ENCODE measurements at regions not wholly inside any gene's neighbourhood (a gene's known extent, or its start where the extent isn't known, plus 50 kb on each side); places are given as distances from the start of the nearest gene placed in this dataset.

DNA sequence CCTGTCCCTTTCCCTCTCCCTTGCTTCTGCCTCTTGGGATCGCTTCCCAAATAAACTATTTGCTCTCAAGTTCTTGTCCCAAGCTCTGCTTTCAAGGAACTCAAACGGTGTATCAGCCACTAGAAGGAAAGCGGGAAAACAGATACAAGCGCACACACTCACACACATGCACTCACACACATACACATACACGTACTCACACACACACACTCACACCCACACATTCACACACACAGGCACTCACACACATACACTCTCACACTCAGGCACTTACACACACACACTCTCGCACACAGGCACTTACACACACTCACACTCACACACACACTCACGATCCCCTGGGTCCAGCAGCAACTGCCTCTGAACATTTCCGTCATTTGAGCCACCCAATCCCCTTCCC, 121.9 kb downstream of the RAB11FIP2 start:
- CTCF ChIA-PET: no interaction called here

DNA sequence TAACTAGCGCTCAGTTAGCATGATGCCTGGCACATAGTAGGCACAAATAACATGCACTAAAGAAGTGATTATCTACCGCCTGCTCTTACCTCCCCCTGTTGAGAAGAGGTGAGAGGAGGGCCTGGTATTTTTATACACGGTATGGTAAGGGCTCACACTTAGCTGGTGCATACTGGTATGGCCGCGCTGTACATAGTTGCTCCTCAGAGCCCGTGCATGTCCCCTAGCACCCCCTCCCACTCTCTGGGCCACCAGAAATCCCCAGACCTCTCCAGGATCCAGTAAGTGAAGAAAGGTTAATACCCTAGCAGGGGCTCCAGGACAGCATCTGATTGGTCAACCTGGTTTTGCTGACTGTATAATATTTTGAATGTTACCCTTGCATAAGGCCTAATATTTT, 121.4 kb downstream of the RAB11FIP2 start:
- H3K4me2 ChIP-seq (ENCODE audit: insufficient read depth, low read length): no peak overlapping the region
- no peaks in the 10 kb centered on the region for H3K79me2 ChIP-seq (ENCODE audit: control insufficient read depth, insufficient read depth, low read length)
- no peaks in the 10 kb centered on the region for H3K9me3 ChIP-seq (replicated peaks; ENCODE audit: control insufficient read depth, insufficient read depth, low read length)
- DNase-seq (ENCODE audit: low read depth, low spot score): no peak
- H4K20me1 ChIP-seq (replicated peaks; ENCODE audit: control insufficient read depth, extremely low read depth, insufficient read depth, low read length): no peaks in the 10 kb centered on the region
- H3K27me3 ChIP-seq (ENCODE audit: control insufficient read depth in 2 of 2, insufficient read depth in 2 of 2, low read length in 2 of 2): no peaks in the 10 kb centered on the region
- BruUV-seq (replicated peaks): no TSS peak
- intact Hi-C loops (cut with micrococcal nuclease): no loop called here
- no peak for FAIRE-seq
- H3K4me1 ChIP-seq (ENCODE audit: control insufficient read depth, extremely low read depth, insufficient read depth, low read length): no peaks in the 10 kb centered on the region
- H3K9me1 ChIP-seq (replicated peaks; ENCODE audit: control insufficient read depth, extremely low read depth, insufficient read depth, low read length): no peaks in the 10 kb centered on the region
- no peak overlapping the region for H3K9ac ChIP-seq (replicated peaks; ENCODE audit: extremely low read depth, insufficient read depth, low read length)
- TF ChIP-seq GATA2 (IDR thresholded peaks at IDR 0.05; ENCODE audit: insufficient read depth, insufficient read length, low read depth, low read length) (no peak), POLR2A (IDR thresholded peaks at IDR 0.05; ENCODE audit: low read depth, low read length) (no peak)
- no peak overlapping the region for H2AFZ ChIP-seq (ENCODE audit: low read depth, low read length)
- no peak overlapping the region for H3K4me3 ChIP-seq (replicated peaks in 1 of 3; ENCODE audit: insufficient read depth in 1 of 3, low read depth in 1 of 3, low read length in 3 of 3)
- H3K27ac ChIP-seq (ENCODE audit: insufficient read depth, low read depth, low read length): no peak overlapping the region
- dilution Hi-C loops (cut with MboI; ENCODE audit: extremely low pct_ligation_motif_present, low sequenced_read_pairs): no loop called here
- H3K36me3 ChIP-seq (ENCODE audit: control insufficient read depth in 2 of 2, extremely low read depth in 1 of 2, insufficient read depth in 2 of 2, low read length in 2 of 2): no peaks in the 10 kb centered on the region
- ChIA-PET CTCF (no interaction called here), POLR2A (no interaction called here)

More for the DNA sequence above, 121.9 kb downstream of the RAB11FIP2 start:
- H3K79me2 ChIP-seq (ENCODE audit: control insufficient read depth, insufficient read depth, low read length): no peaks in the 10 kb centered on the region
- H3K36me3 ChIP-seq (ENCODE audit: control insufficient read depth in 2 of 2, extremely low read depth in 1 of 2, insufficient read depth in 2 of 2, low read length in 2 of 2): no peaks in the 10 kb centered on the region
- DNase-seq (ENCODE audit: low read depth, low spot score): no peak
- TF ChIP-seq FOS (IDR thresholded peaks at IDR 0.05; ENCODE audit: borderline replicate concordance, insufficient read depth, low read length) (no peak), GATA2 (IDR thresholded peaks at IDR 0.05; ENCODE audit: insufficient read depth, insufficient read length, low read depth, low read length) (no peak), POLR2AphosphoS5 (IDR thresholded peaks at IDR 0.05; ENCODE audit: insufficient read depth, low read depth, low read length) (no peak), EZH2 (IDR thresholded peaks at IDR 0.05; ENCODE audit: borderline replicate concordance, low read depth, low read length, severe bottlenecking) (no peak)
- no peak overlapping the region for H3K27ac ChIP-seq (ENCODE audit: insufficient read depth, low read depth, low read length)
- no TSS peak for BruUV-seq (replicated peaks)
- no peak overlapping the region for H2AFZ ChIP-seq (ENCODE audit: low read depth, low read length)
- no peak overlapping the region for H3K9ac ChIP-seq (replicated peaks; ENCODE audit: extremely low read depth, insufficient read depth, low read length)
- H3K9me3 ChIP-seq (replicated peaks; ENCODE audit: control insufficient read depth, insufficient read depth, low read length): no peaks in the 10 kb centered on the region
- H4K20me1 ChIP-seq (replicated peaks; ENCODE audit: control insufficient read depth, extremely low read depth, insufficient read depth, low read length): no peaks in the 10 kb centered on the region
- intact Hi-C loops (cut with micrococcal nuclease) (no loop called here), dilution Hi-C loops (cut with MboI; ENCODE audit: extremely low pct_ligation_motif_present, low sequenced_read_pairs) (no loop called here)
- no peak overlapping the region for H3K4me2 ChIP-seq (ENCODE audit: insufficient read depth, low read length)
- no peaks in the 10 kb centered on the region for H3K4me1 ChIP-seq (ENCODE audit: control insufficient read depth, extremely low read depth, insufficient read depth, low read length)
- H3K27me3 ChIP-seq (ENCODE audit: control insufficient read depth in 2 of 2, insufficient read depth in 2 of 2, low read length in 2 of 2): no peaks in the 10 kb centered on the region
- no peak overlapping the region for H3K4me3 ChIP-seq (replicated peaks in 1 of 3; ENCODE audit: insufficient read depth in 1 of 3, low read depth in 1 of 3, low read length in 3 of 3)
- POLR2A ChIA-PET: no interaction called here
- no peaks in the 10 kb centered on the region for H3K9me1 ChIP-seq (replicated peaks; ENCODE audit: control insufficient read depth, extremely low read depth, insufficient read depth, low read length)
- no peak for FAIRE-seq

Data from endothelial cell of umbilical vein (primary cell).